ENCODE measurements at regions not wholly inside any gene's neighbourhood (a gene's known extent, or its start where the extent isn't known, plus 50 kb on each side); places are given as distances from the start of the nearest gene placed in this dataset.

DNA sequence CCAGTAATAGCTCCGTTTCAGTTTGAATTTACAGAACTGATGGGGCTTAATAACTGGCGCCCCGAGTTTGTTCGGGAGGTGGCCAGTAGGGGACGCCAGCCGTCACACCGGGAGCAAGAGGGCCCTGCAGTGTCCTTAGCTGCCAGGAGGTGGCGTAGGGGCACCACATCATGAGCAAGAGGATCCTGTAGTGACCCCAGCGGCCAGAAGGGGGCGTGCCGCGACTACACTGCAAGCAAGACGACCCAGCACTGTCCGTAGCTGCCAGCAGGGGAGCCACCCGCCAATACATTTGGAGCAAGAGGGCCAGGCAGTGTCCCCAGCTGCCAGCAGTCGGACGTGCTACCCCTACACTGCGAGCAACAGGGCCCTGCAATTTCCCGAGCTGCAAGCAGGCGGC is 663.7 kb upstream of the B3GAT1 start:
- no peak overlapping the region for H3K4me3 ChIP-seq (ENCODE audit: low read depth, low read length)
- TF ChIP-seq, protein P1, sequence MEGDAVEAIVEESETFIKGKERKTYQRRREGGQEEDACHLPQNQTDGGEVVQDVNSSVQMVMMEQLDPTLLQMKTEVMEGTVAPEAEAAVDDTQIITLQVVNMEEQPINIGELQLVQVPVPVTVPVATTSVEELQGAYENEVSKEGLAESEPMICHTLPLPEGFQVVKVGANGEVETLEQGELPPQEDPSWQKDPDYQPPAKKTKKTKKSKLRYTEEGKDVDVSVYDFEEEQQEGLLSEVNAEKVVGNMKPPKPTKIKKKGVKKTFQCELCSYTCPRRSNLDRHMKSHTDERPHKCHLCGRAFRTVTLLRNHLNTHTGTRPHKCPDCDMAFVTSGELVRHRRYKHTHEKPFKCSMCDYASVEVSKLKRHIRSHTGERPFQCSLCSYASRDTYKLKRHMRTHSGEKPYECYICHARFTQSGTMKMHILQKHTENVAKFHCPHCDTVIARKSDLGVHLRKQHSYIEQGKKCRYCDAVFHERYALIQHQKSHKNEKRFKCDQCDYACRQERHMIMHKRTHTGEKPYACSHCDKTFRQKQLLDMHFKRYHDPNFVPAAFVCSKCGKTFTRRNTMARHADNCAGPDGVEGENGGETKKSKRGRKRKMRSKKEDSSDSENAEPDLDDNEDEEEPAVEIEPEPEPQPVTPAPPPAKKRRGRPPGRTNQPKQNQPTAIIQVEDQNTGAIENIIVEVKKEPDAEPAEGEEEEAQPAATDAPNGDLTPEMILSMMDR (IDR thresholded peaks at IDR 0.05; ENCODE audit: low read depth, low read length) = peak; percentile 42; the same call in 1 of the 2 replicates

DNA sequence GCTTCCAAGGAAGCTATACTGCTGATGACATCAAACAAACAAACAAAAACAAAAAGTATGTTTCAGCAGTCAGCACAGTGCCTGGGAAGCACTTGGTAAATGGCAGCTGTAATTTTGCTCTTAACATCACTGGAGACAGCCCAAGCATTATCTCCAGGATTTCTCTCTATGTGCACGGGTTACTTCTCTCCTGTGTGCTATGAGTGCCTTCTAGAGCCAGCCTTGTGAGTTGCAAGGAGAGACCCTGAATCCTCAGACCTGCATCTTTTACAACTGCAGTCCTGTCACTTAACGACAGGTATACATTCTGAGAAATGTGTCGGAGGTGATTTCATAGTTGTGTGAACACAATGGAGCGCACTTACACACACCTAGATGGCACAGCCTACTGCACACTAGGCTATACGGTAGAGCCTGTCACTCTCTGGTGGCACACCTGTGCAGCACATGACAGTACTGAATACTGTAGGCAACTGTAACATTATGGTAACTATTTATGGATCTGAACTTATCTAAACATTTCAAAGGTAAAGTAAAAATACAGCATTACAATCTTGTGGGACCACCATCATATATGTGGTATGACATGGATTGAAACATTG is 662.5 kb upstream of the B3GAT1 start:
- H3K4me3 ChIP-seq (ENCODE audit: low read depth, low read length) = no peak overlapping the region
- TF ChIP-seq, protein P1 (IDR thresholded peaks at IDR 0.05; ENCODE audit: low read depth, low read length) = no peak

DNA sequence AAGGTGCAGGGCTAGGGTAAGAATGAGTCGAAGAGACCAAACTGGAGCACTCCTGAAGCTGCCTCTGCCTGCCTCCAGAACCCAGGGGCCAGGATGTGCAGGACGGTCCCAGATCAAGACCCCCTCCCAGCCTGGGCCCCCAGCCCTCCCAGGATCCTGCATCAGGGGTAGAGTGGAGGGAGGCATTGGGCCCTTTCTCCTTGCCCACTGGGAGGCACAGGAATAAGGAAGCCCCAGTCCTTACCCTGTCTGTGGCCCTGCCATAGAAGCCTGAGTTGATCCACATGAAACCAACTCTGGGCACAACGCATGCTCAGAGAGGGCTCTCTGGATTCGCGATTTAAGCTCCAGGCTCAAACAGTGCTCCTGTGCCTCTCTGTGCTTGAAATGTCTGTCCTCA is 661.8 kb upstream of the B3GAT1 start:
- TF ChIP-seq, protein P1 (IDR thresholded peaks at IDR 0.05; ENCODE audit: low read depth, low read length) = no peak

DNA sequence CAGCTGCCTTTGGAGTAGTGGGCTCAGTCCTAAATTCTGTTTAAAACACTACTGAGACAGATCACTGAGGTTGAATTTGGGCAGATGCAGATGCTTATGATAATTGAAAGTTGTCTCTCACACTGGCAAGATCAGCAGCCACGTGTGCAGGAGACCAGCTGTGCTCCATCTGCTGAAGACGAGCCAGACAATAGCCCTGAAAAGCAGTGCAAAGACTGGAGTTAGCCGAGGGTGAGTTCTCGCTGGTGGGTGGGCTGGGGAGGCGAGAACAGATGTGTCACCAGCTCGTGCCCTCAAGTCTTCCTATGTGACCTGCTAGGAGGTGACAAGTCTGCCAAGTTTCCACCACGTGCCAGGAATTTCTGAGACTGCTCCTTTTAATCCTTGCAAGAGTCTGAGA is 661.3 kb upstream of the B3GAT1 start:
- TF ChIP-seq, protein P1 (IDR thresholded peaks at IDR 0.05; ENCODE audit: low read depth, low read length) = no peak
- no peak overlapping the region for H3K4me3 ChIP-seq (ENCODE audit: low read depth, low read length)

More for the DNA sequence above, 661.8 kb upstream of the B3GAT1 start:
- H3K4me3 ChIP-seq (ENCODE audit: low read depth, low read length) = no peak overlapping the region

DNA sequence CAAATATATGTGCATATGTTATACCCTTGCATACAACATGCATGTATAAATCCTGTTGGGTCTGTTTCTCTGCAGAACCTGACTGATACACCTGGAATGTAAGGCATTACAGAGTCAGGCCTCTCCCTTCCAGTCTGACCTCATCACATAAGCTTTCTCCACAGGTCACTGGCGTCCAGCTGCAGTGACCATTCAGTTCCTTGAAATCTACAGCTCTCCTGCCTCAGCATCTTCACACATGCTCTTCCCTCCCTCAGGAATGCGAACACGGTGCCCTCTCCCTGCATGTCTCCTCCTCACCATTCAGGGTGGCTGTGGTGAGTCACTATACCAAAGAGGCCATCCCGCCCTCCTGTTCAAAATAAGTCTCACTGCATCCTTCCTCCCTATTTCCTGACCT is 657.8 kb upstream of the B3GAT1 start:
- TF ChIP-seq, protein P1 (IDR thresholded peaks at IDR 0.05; ENCODE audit: low read depth, low read length) = no peak
- no peak overlapping the region for H3K4me3 ChIP-seq (ENCODE audit: low read depth, low read length)

DNA sequence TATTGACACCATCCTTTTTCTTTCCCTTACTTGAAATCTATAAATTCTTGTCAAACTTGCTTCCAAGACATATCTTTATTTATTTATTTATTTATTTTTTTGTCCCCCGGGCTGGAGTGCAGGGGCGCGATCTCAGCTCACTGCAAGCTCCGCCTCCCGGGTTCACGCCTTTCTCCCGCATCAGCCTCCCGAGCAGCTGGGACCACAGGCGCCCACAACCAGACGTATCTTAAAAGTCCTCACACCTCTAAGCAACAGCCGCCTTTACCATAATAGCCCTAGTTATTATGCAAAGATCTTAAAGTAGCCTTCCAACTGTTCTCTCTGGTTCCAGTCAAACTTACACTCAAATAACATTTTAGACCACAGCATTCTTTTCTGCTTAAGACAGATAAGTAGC is 657.0 kb upstream of the B3GAT1 start:
- H3K4me3 ChIP-seq (ENCODE audit: low read depth, low read length) = no peak overlapping the region
- TF ChIP-seq, protein P1 (IDR thresholded peaks at IDR 0.05; ENCODE audit: low read depth, low read length) = no peak

DNA sequence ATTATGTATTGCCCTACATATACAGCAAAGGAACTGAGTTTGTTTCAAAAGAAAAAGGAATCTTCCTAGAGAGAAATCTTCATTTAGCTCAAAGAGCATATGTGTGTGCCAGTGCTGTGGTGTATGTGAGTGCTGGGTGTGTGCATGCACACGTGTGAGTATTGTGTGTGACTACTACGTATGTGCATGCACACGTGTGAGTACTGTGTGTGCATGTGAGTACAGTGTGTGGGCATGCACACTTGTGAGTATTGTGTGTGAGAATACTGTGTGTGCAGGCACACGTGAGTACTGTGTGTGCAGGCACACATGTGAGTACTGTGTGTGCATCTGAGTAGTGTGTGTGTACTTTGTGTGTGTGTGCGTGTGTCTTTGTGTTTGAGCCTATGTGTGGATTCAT is 651.0 kb upstream of the B3GAT1 start:
- H3K4me3 ChIP-seq (ENCODE audit: low read depth, low read length) = no peak overlapping the region
- TF ChIP-seq, protein P1 (IDR thresholded peaks at IDR 0.05; ENCODE audit: low read depth, low read length) = no peak
